GM12872 (cell line): ENCODE measurements at regions not wholly inside any gene's neighbourhood (a gene's known extent, or its start where the extent isn't known, plus 50 kb on each side); places are given as distances from the start of the nearest gene placed in this dataset.

Source experiments
- TF ChIP-seq, protein P1 (sequence below): IDR thresholded peaks from 3 replicates; pipeline ENCODE4 v1.5.1; 2011; ENCODE audit warnings: low read depth, mild to moderate bottlenecking, low read length, moderate library complexity; ENCODE audit not compliant: insufficient read depth

GRCh38 chr16:35221482-35222185 is 1762.2 kb downstream of the TP53TG3F start:
- TF ChIP-seq, protein P1, sequence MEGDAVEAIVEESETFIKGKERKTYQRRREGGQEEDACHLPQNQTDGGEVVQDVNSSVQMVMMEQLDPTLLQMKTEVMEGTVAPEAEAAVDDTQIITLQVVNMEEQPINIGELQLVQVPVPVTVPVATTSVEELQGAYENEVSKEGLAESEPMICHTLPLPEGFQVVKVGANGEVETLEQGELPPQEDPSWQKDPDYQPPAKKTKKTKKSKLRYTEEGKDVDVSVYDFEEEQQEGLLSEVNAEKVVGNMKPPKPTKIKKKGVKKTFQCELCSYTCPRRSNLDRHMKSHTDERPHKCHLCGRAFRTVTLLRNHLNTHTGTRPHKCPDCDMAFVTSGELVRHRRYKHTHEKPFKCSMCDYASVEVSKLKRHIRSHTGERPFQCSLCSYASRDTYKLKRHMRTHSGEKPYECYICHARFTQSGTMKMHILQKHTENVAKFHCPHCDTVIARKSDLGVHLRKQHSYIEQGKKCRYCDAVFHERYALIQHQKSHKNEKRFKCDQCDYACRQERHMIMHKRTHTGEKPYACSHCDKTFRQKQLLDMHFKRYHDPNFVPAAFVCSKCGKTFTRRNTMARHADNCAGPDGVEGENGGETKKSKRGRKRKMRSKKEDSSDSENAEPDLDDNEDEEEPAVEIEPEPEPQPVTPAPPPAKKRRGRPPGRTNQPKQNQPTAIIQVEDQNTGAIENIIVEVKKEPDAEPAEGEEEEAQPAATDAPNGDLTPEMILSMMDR: no peak

- TF ChIP-seq, protein P1: no peak
Measured at GRCh38 chr16:35234679-35235078, 1775.3 kb downstream of the TP53TG3F start.

GRCh38 chr16:35239561-35239960 is 1780.1 kb downstream of the TP53TG3F start:
- TF ChIP-seq, protein P1: no peak

- TF ChIP-seq, protein P1: no peak
Measured at GRCh38 chr16:35249051-35249450, 1789.6 kb downstream of the TP53TG3F start.

- TF ChIP-seq, protein P1: no peak
Measured at GRCh38 chr16:35252356-35252936, 1793.0 kb downstream of the TP53TG3F start.

DNA sequence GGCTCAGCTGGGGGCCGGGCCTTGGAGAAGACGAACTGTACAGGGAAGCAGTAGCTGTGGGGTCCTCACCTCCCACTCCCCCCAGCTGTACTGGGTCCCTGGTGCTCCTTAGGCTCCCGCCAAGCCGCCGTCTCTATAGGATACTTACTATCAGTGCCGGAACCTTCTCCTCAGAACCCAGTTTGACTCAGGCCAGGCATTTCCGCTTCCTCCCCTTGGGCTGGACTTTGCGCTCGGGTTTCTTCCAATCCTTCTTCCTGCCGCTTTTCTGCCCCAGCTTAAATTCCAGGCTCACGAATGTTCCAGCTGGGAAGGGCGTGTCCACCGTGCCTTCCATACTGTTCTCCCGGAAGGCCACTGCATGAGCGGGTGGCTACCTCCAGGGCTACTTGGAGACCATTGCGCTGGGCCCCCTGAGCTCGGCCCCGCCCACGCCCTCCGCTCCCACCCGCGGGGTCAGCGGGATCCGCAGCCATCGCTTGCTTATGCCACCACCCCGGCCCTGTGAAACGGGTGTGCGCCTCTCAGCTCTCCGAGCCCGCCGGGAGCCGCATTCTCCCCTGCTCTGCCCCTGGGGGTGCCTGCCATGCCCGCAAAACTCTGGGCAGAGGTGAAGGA is 1795.9 kb downstream of the TP53TG3F start:
- TF ChIP-seq, protein P1: no peak

DNA sequence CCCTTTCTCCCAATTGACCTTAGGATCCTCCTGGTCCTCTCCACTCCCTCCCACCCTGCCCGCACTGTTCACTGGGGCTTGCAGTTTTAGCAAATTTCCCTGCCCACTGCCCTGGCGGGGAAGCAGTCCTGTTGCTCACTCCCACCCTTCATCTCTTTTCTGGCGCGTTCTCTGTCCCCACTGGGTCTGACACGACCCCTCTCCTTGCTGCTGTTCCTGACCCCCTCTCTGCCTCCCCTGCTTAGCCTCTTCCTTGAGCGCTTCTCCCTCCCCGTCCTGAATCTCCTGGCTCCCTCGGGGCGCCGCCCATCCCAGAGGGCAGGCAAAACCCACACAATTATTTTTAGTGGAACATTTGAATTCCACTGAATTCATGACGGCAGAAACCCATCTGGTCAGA is 1796.4 kb downstream of the TP53TG3F start:
- TF ChIP-seq, protein P1: no peak
